Prostate gland (tissue), 2 donors: ENCODE measurements at regions not wholly inside any gene's neighbourhood (a gene's known extent, or its start where the extent isn't known, plus 50 kb on each side); places are given as distances from the start of the nearest gene placed in this dataset.

ENCODE experiments used
- DNase-seq: peaks from one replicate; pipeline ENCODE4 v3.0.0-alpha.2; 2019; ENCODE audit warnings: low spot score
- H3K27ac ChIP-seq, 2 donors: fragments of 200-600 bp; sonication (generic); 2 replicates each; pipeline ENCODE4 v1.5.1; 2017 to 2019
- H3K27me3 ChIP-seq: fragments of 200-600 bp; sonication (generic); replicated peaks from 2 replicates; pipeline ENCODE4 v1.5.1; 2019; ENCODE audit not compliant: insufficient read depth
- H3K36me3 ChIP-seq, 2 donors: fragments of 200-600 bp; sonication (generic); 1 replicate in 1 of 2; 2 replicates in 1 of 2; pipeline versions ENCODE4 v1.5.1 to v1.8.1; 2017 to 2019
- H3K4me1 ChIP-seq: fragments of 200-600 bp; sonication (generic); replicated peaks from 2 replicates; pipeline ENCODE4 v1.5.1; 2019
- H3K4me3 ChIP-seq, 2 donors: fragments of 200-600 bp; sonication (generic); 2 replicates each; pipeline ENCODE4 v1.5.1; 2017 to 2019
- H3K9me3 ChIP-seq: fragments of 200-600 bp; sonication (generic); 2 replicates; pipeline ENCODE4 v1.5.1; 2017
- POLR2A ChIP-seq: fragments of 450-650 bp; IDR thresholded peaks from one replicate; pipeline ENCODE4 v1.6.1; 2016; ENCODE audit warnings: antibody characterized with exemption, mild to moderate bottlenecking
- POLR2AphosphoS5 ChIP-seq: sonication (generic); formaldehyde crosslinking; IDR thresholded peaks from one replicate; pipeline ENCODE4 v1.6.1; 2017; ENCODE audit warnings: antibody characterized with exemption
- WGBS: methylation state at CpG from one replicate; pipeline ENCODE4 v1.1.5; 2018; 5-methylcytosine and 5-hydroxymethylcytosine counted together
- intact Hi-C: fragments of 100-400 bp; cut with DNase I; formaldehyde crosslinking; loops from one replicate; pipeline ENCODE4 v1.14.2; 2022
- TF ChIP-seq, protein P1 (sequence below), 4 experiments: fragments of 200-600 bp in 2 of 4; fragments of 450-650 bp in 2 of 4; sonication (generic) in 2 of 4; IDR thresholded peaks; 1 replicate in 3 of 4; 2 replicates in 1 of 4; pipeline ENCODE4 v1.5.1; 2016 to 2019; ENCODE audit warnings: antibody characterized with exemption in 4 of 4, mild to moderate bottlenecking in 2 of 4, moderate library complexity in 2 of 4

DNA sequence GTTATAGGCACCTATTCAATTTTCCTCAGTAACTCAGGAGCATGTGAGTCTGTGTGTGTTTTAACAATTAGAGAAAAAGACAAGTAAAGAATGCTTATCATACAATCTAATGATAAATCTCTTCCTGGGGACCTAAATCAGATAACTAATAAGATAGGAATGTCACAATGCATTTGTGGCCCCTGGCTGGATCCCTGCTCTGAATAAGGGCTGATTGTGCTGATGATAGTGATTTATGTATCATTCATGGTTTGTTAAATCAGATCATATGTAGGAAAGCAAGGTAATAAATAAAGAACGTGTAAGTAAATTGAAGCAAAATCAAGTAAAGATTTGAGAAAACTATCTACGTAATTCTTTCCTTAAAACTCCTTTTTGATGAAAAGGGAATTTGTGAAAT lies 145.9 kb downstream of the C7orf25 start:
- 64% methylated on average over 2 of the region's 2 CpGs for WGBS
- Histone ChIP-seq H3K4me1 (no peaks in the 10 kb centered on the region), H3K27ac (no peak overlapping the region), H3K27me3 (no peaks in the 10 kb centered on the region), H3K9me3 (no peaks in the 10 kb centered on the region), H3K4me3 (no peak overlapping the region), H3K36me3 (no peaks in the 10 kb centered on the region)
- no peak for TF ChIP-seq POLR2AphosphoS5
- TF ChIP-seq, protein P1, sequence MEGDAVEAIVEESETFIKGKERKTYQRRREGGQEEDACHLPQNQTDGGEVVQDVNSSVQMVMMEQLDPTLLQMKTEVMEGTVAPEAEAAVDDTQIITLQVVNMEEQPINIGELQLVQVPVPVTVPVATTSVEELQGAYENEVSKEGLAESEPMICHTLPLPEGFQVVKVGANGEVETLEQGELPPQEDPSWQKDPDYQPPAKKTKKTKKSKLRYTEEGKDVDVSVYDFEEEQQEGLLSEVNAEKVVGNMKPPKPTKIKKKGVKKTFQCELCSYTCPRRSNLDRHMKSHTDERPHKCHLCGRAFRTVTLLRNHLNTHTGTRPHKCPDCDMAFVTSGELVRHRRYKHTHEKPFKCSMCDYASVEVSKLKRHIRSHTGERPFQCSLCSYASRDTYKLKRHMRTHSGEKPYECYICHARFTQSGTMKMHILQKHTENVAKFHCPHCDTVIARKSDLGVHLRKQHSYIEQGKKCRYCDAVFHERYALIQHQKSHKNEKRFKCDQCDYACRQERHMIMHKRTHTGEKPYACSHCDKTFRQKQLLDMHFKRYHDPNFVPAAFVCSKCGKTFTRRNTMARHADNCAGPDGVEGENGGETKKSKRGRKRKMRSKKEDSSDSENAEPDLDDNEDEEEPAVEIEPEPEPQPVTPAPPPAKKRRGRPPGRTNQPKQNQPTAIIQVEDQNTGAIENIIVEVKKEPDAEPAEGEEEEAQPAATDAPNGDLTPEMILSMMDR (IDR thresholded peaks at IDR 0.05): no peak
- no peak for TF ChIP-seq POLR2A
- no peak for DNase-seq
- intact Hi-C loops: no loop called here

DNA sequence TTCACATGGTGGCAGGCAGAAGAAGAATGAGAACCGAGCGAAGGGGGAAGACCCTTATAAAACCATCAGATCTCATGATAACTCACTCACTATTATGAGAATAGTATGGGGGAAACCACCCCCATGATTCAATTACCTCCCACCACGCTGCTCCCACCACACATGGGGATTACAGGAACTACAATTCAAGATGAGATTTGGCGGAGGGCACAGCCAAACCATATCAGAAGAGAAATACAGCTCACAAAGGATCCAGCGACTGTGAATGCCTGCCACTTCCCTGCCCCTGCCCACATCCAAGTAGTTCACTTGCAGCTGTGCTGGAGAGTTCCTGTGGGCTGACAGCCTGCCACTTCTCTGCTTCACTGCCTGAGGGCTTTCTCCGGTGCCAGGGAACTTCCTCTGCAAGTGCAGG lies 148.7 kb downstream of the C7orf25 start:
- 46% methylated on average over 6 of the region's 6 CpGs for WGBS
- no peaks in the 10 kb centered on the region for H3K9me3 ChIP-seq
- H3K27me3 ChIP-seq: no peaks in the 10 kb centered on the region
- no peak for DNase-seq
- no peak overlapping the region for H3K27ac ChIP-seq
- no peak overlapping the region for H3K4me3 ChIP-seq
- TF ChIP-seq, protein P1 (IDR thresholded peaks at IDR 0.05): no peak
- TF ChIP-seq POLR2AphosphoS5 (no peak), POLR2A (no peak)
- no peaks in the 10 kb centered on the region for H3K4me1 ChIP-seq
- intact Hi-C loops: no loop called here
- no peaks in the 10 kb centered on the region for H3K36me3 ChIP-seq

DNA sequence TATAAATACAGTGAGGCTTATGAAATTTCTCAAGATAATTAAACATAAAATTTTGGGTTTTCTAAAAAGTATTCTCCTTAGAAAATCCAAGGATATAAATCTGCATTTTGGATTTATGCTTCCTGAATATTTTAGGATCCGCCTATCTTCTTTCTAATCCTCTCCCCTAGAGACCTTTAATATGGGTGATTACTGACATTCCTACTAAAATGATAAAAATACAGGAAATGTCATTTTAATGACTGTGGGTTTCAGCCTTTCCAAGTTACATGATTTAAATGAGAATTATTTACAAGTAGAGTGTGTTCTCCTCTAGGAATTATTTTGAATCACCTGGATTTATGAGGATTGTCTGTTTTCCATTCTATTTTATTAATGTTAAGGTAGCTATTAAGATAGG lies 150.4 kb downstream of the C7orf25 start:
- Histone ChIP-seq H3K9me3 (no peaks in the 10 kb centered on the region), H3K4me3 (no peak overlapping the region), H3K36me3 (no peaks in the 10 kb centered on the region), H3K4me1 (no peaks in the 10 kb centered on the region), H3K27ac (no peak overlapping the region), H3K27me3 (no peaks in the 10 kb centered on the region)
- DNase-seq: no peak
- intact Hi-C loops: no loop called here
- 80% methylated on average over 1 of the region's 1 CpG for WGBS
- TF ChIP-seq, protein P1 (IDR thresholded peaks at IDR 0.05): no peak
- no peak for TF ChIP-seq POLR2A

DNA sequence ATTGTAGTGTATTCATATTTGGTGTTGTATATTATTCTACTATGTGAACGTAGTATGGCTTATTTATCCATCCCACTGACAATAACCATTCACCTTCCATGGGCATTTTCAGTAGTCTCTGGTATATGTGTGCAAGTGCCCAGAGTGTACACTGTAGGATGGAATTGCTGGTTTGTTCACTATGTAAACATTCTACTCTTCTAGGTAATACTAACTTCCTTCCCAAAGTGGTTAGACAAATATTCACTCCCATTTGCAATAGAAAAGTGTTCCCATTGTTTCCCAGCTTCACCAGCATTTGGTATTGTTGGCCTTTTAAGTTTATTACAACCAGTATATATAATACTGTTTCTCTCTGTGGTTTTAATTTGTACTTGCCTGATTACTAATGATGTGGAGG lies 153.7 kb downstream of the C7orf25 start:
- Histone ChIP-seq H3K9me3 (no peaks in the 10 kb centered on the region), H3K4me1 (no peaks in the 10 kb centered on the region), H3K27me3 (no peaks in the 10 kb centered on the region), H3K27ac (no peak overlapping the region), H3K4me3 (no peak overlapping the region), H3K36me3 (no peaks in the 10 kb centered on the region)
- intact Hi-C loops: no loop called here
- no peak for DNase-seq
- TF ChIP-seq POLR2AphosphoS5: no peak
- TF ChIP-seq, protein P1 (IDR thresholded peaks at IDR 0.05): no peak
- 88% methylated on average over 1 of the region's 1 CpG for WGBS

DNA sequence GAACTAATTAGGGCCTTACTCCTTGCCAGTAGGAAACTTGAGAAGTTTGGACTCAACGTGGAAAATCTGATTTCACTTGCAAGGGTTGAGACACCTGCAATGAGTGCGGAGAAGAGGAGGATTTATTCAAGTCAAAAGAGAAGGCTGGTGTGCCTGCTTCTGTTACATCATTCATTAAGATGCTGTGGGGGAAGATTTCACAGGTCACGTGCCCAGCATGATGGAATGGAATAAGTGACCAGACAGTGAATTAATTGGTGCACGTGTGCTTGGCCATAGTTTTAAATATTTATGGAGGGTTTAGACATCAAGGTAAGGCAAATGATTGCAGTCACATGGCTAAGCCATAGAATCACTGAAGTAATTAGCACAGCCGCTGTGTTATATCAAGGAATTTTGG lies 155.0 kb downstream of the C7orf25 start:
- H3K4me1 ChIP-seq: no peaks in the 10 kb centered on the region
- WGBS: 69% methylated on average over 5 of the region's 5 CpGs
- TF ChIP-seq, protein P1 (IDR thresholded peaks at IDR 0.05): no peak
- TF ChIP-seq POLR2AphosphoS5: no peak
- TF ChIP-seq POLR2A: no peak
- intact Hi-C loops: no loop called here
- no peak overlapping the region for H3K4me3 ChIP-seq
- no peaks in the 10 kb centered on the region for H3K9me3 ChIP-seq
- no peaks in the 10 kb centered on the region for H3K36me3 ChIP-seq
- H3K27ac ChIP-seq: no peak overlapping the region
- no peak for DNase-seq
- H3K27me3 ChIP-seq: no peaks in the 10 kb centered on the region
